ENCODE measurements at regions not wholly inside any gene's neighbourhood (a gene's known extent, or its start where the extent isn't known, plus 50 kb on each side); places are given as distances from the start of the nearest gene placed in this dataset.

- no peaks in the 10 kb centered on the region for H3K9me3 ChIP-seq (ENCODE audit: insufficient read depth, low read length)
- TF ChIP-seq CTCF (IDR thresholded peaks at IDR 0.05; ENCODE audit: insufficient read depth, low read length, poor library complexity, severe bottlenecking), result no peak
- no peak for TF ChIP-seq EZH2phosphoT487 (conservative IDR thresholded peaks at IDR 0.05; ENCODE audit: low read length)
- H3K4me3 ChIP-seq (ENCODE audit: insufficient read depth, low read length, poor library complexity, severe bottlenecking), result no peak overlapping the region
- H3K4me2 ChIP-seq (ENCODE audit: low read depth, low read length, poor library complexity, severe bottlenecking), result no peak overlapping the region
- H3K79me2 ChIP-seq (ENCODE audit: insufficient read depth, low read length), result no peaks in the 10 kb centered on the region
- no peak overlapping the region for H2AFZ ChIP-seq (ENCODE audit: low read depth, low read length, severe bottlenecking)
- H3K36me3 ChIP-seq (ENCODE audit: low read length), result no peaks in the 10 kb centered on the region
- no peak overlapping the region for H3K27ac ChIP-seq (ENCODE audit: low read depth, low read length)
- no peaks in the 10 kb centered on the region for H3K9me2 ChIP-seq (replicated peaks; ENCODE audit: insufficient read depth, low read length)
- no peaks in the 10 kb centered on the region for H4K20me1 ChIP-seq (ENCODE audit: low read depth, low read length)
- no peaks in the 10 kb centered on the region for H3K27me3 ChIP-seq (ENCODE audit: low read length)
- H3K9ac ChIP-seq (ENCODE audit: low read length), result no peak overlapping the region
- no peaks in the 10 kb centered on the region for H3F3A ChIP-seq (ENCODE audit: insufficient read depth)
Observed at GRCh38 chr9:89969881-89970639, 365.2 kb downstream of the GADD45G start.

GRCh38 chr9:89970701-89971100, 365.9 kb downstream of the GADD45G start:
- H2AFZ ChIP-seq (ENCODE audit: low read depth, low read length, severe bottlenecking), result no peak overlapping the region
- H3K9me3 ChIP-seq (ENCODE audit: insufficient read depth, low read length), result no peaks in the 10 kb centered on the region

GRCh38 chr9:89972535-89972934, 367.7 kb downstream of the GADD45G start:
- H3K9me3 ChIP-seq (ENCODE audit: insufficient read depth, low read length), result no peaks in the 10 kb centered on the region
- H3K27ac ChIP-seq (ENCODE audit: low read depth, low read length), result no peak overlapping the region
- no peak overlapping the region for H3K4me3 ChIP-seq (ENCODE audit: insufficient read depth, low read length, poor library complexity, severe bottlenecking)
- H3F3A ChIP-seq (ENCODE audit: insufficient read depth), result no peaks in the 10 kb centered on the region
- H3K4me2 ChIP-seq (ENCODE audit: low read depth, low read length, poor library complexity, severe bottlenecking), result no peak overlapping the region
- H4K20me1 ChIP-seq (ENCODE audit: low read depth, low read length), result no peaks in the 10 kb centered on the region
- no peak overlapping the region for H3K9ac ChIP-seq (ENCODE audit: low read length)
- no peak overlapping the region for H2AFZ ChIP-seq (ENCODE audit: low read depth, low read length, severe bottlenecking)
- TF ChIP-seq EZH2phosphoT487 (conservative IDR thresholded peaks at IDR 0.05; ENCODE audit: low read length) (no peak), CTCF (IDR thresholded peaks at IDR 0.05; ENCODE audit: insufficient read depth, low read length, poor library complexity, severe bottlenecking) (no peak)
- no peaks in the 10 kb centered on the region for H3K9me2 ChIP-seq (replicated peaks; ENCODE audit: insufficient read depth, low read length)
- H3K27me3 ChIP-seq (ENCODE audit: low read length), result no peaks in the 10 kb centered on the region
- H3K79me2 ChIP-seq (ENCODE audit: insufficient read depth, low read length), result no peaks in the 10 kb centered on the region
- H3K36me3 ChIP-seq (ENCODE audit: low read length), result no peaks in the 10 kb centered on the region

More at GRCh38 chr9:89970701-89971100, 365.9 kb downstream of the GADD45G start:
- Histone ChIP-seq H3K4me3 (ENCODE audit: insufficient read depth, low read length, poor library complexity, severe bottlenecking) (no peak overlapping the region), H3K9ac (ENCODE audit: low read length) (no peak overlapping the region), H3F3A (ENCODE audit: insufficient read depth) (no peaks in the 10 kb centered on the region), H3K27me3 (ENCODE audit: low read length) (no peaks in the 10 kb centered on the region), H3K27ac (ENCODE audit: low read depth, low read length) (no peak overlapping the region), H3K9me2 (replicated peaks; ENCODE audit: insufficient read depth, low read length) (no peaks in the 10 kb centered on the region), H3K4me2 (ENCODE audit: low read depth, low read length, poor library complexity, severe bottlenecking) (no peak overlapping the region), H4K20me1 (ENCODE audit: low read depth, low read length) (no peaks in the 10 kb centered on the region), H3K79me2 (ENCODE audit: insufficient read depth, low read length) (no peaks in the 10 kb centered on the region), H3K36me3 (ENCODE audit: low read length) (no peaks in the 10 kb centered on the region)
- TF ChIP-seq EZH2phosphoT487 (conservative IDR thresholded peaks at IDR 0.05; ENCODE audit: low read length), result no peak

GRCh38 chr9:89974582-89974981, 369.8 kb downstream of the GADD45G start:
- Histone ChIP-seq H4K20me1 (ENCODE audit: low read depth, low read length) (no peaks in the 10 kb centered on the region), H2AFZ (ENCODE audit: low read depth, low read length, severe bottlenecking) (no peak overlapping the region), H3K4me2 (ENCODE audit: low read depth, low read length, poor library complexity, severe bottlenecking) (no peak overlapping the region), H3K79me2 (ENCODE audit: insufficient read depth, low read length) (no peaks in the 10 kb centered on the region), H3K27me3 (ENCODE audit: low read length) (no peaks in the 10 kb centered on the region), H3K9me3 (ENCODE audit: insufficient read depth, low read length) (no peaks in the 10 kb centered on the region), H3K27ac (ENCODE audit: low read depth, low read length) (no peak overlapping the region), H3K4me3 (ENCODE audit: insufficient read depth, low read length, poor library complexity, severe bottlenecking) (no peak overlapping the region), H3K36me3 (ENCODE audit: low read length) (no peaks in the 10 kb centered on the region), H3F3A (ENCODE audit: insufficient read depth) (no peaks in the 10 kb centered on the region), H3K9ac (ENCODE audit: low read length) (no peak overlapping the region), H3K9me2 (replicated peaks; ENCODE audit: insufficient read depth, low read length) (no peaks in the 10 kb centered on the region)
- no peak for TF ChIP-seq EZH2phosphoT487 (conservative IDR thresholded peaks at IDR 0.05; ENCODE audit: low read length)
- no peak for TF ChIP-seq CTCF (IDR thresholded peaks at IDR 0.05; ENCODE audit: insufficient read depth, low read length, poor library complexity, severe bottlenecking)

Data from SU-DHL-6 (cell line).